CD4-positive, alpha-beta memory T cell (primary cell): ENCODE measurements at regions not wholly inside any gene's neighbourhood (a gene's known extent, or its start where the extent isn't known, plus 50 kb on each side); places are given as distances from the start of the nearest gene placed in this dataset.

Source experiments
- CTCF ChIA-PET: fragments of 350-600 bp; sonication (Branson Sonifier 250); formaldehyde crosslinking; loops from one replicate; lab custom pipeline; 2021; ENCODE audit warnings: inconsistent platforms; ENCODE audit not compliant: partially characterized antibody; lab: Charles Lee
- POLR2A ChIA-PET: fragments of 350-600 bp; sonication (Branson Sonifier 250); formaldehyde crosslinking; loops from one replicate; lab custom pipeline; 2021; ENCODE audit not compliant: partially characterized antibody; lab: Charles Lee
- DNase-seq, 5 donors: peaks; one replicate each; pipeline versions ENCODE4 v3.0.0 to v3.0.0-alpha.2; 2020 to 2022; ENCODE audit warnings: mixed read lengths in 1 of 5
- H3K27ac ChIP-seq: one replicate; pipeline ENCODE4 v1.7.0; 2013; ENCODE audit warnings: low read depth, low read length
- H3K27me3 ChIP-seq: 2 replicates; pipeline ENCODE4 v1.7.0; 2013; ENCODE audit warnings: mild to moderate bottlenecking, low read length, moderate library complexity; ENCODE audit not compliant: insufficient read depth
- H3K36me3 ChIP-seq: 2 replicates; pipeline ENCODE4 v1.7.0; 2013; ENCODE audit warnings: mild to moderate bottlenecking, low read length, moderate library complexity; ENCODE audit not compliant: insufficient read depth
- H3K4me1 ChIP-seq: 2 replicates; pipeline ENCODE4 v1.7.0; 2013; ENCODE audit warnings: mild to moderate bottlenecking, low read length, moderate library complexity; ENCODE audit not compliant: insufficient read depth
- H3K4me3 ChIP-seq, 2 donors: one replicate each; pipeline ENCODE4 v1.7.0; 2013; ENCODE audit warnings: low read length in 2 of 2, mild to moderate bottlenecking in 1 of 2
- H3K9me3 ChIP-seq, 2 donors: one replicate each; pipeline ENCODE4 v1.7.0; 2013; ENCODE audit warnings: low read length in 2 of 2, control low read depth in 1 of 2; ENCODE audit not compliant: control insufficient read depth in 1 of 2
- H3K27ac Mint-ChIP-seq, 7 donors: one replicate each; pipeline ENCODE4 v1.8.0; 2020 to 2021; ENCODE audit warnings: mixed read lengths in 7 of 7, mild to moderate bottlenecking in 6 of 7, inconsistent platforms in 3 of 7, moderate library complexity in 3 of 7
- H3K27me3 Mint-ChIP-seq, 2 donors: one replicate each; pipeline ENCODE4 v1.8.0; 2020 to 2021; ENCODE audit warnings: mixed read lengths in 2 of 2
- H3K36me3 Mint-ChIP-seq, 2 donors: one replicate each; pipeline ENCODE4 v1.8.0; 2020 to 2021; ENCODE audit warnings: mixed read lengths in 2 of 2, inconsistent platforms in 1 of 2, mild to moderate bottlenecking in 1 of 2
- H3K4me1 Mint-ChIP-seq, 4 donors: one replicate each; pipeline ENCODE4 v1.8.0; 2020 to 2021; ENCODE audit warnings: mixed read lengths in 4 of 4, mild to moderate bottlenecking in 1 of 4
- H3K4me3 Mint-ChIP-seq, 8 donors: one replicate each; pipeline ENCODE4 v1.8.0; 2020 to 2021; ENCODE audit warnings: mixed read lengths in 8 of 8, mild to moderate bottlenecking in 7 of 8, moderate library complexity in 6 of 8, inconsistent platforms in 3 of 8
- H3K9me3 Mint-ChIP-seq, 8 donors: one replicate each; pipeline ENCODE4 v1.8.0; 2020 to 2021; ENCODE audit warnings: mixed read lengths in 8 of 8, mild to moderate bottlenecking in 5 of 8, inconsistent platforms in 3 of 8, moderate library complexity in 1 of 8
- intact Hi-C: fragments of 100-400 bp; cut with micrococcal nuclease; formaldehyde crosslinking; loops from one replicate; pipeline ENCODE4 v1.15.1; 2023

GRCh38 chr9:73042155-73042554, 89.3 kb upstream of the ALDH1A1 start:
- Mint-ChIP-seq H3K36me3 (no peaks in the 10 kb centered on the region), H3K27ac (no peak overlapping the region), H3K9me3 (no peaks in the 10 kb centered on the region), H3K4me3 (no peak overlapping the region), H3K27me3 (peaks cover 6 to 18% of the 10 kb centered on the region in 2 donors), H3K4me1 (no peaks in the 10 kb centered on the region)
- no peak for DNase-seq
- Histone ChIP-seq H3K27me3 (no peaks in the 10 kb centered on the region), H3K36me3 (no peaks in the 10 kb centered on the region), H3K4me1 (no peaks in the 10 kb centered on the region), H3K4me3 (no peak overlapping the region), H3K9me3 (no peaks in the 10 kb centered on the region), H3K27ac (no peak overlapping the region)
- POLR2A ChIA-PET = no interaction called here
- CTCF ChIA-PET = no interaction called here
- intact Hi-C loops = no loop called here

GRCh38 chr9:73039271-73040263, 86.7 kb upstream of the ALDH1A1 start:
- no peak overlapping the region for H3K27ac Mint-ChIP-seq
- Histone ChIP-seq H3K4me1 (no peaks in the 10 kb centered on the region), H3K9me3 (no peaks in the 10 kb centered on the region), H3K27me3 (no peaks in the 10 kb centered on the region), H3K36me3 (no peaks in the 10 kb centered on the region), H3K27ac (no peak overlapping the region), H3K4me3 (no peak overlapping the region)
- no peaks in the 10 kb centered on the region for H3K4me1 Mint-ChIP-seq
- intact Hi-C loops = no loop called here
- no peaks in the 10 kb centered on the region for H3K36me3 Mint-ChIP-seq
- ChIA-PET POLR2A (no interaction called here), CTCF (interaction anchor here (0.8 kb wide), 1 partner anchor 17 kb away, joined by 3 read pairs; no protein-coding TSS in a partner anchor)
- H3K4me3 Mint-ChIP-seq = no peak overlapping the region
- H3K27me3 Mint-ChIP-seq = peaks cover 12 to 13% of the 10 kb centered on the region in 2 donors
- no peaks in the 10 kb centered on the region for H3K9me3 Mint-ChIP-seq
- no peak for DNase-seq

GRCh38 chr9:73038613-73039012, 85.8 kb upstream of the ALDH1A1 start:
- Mint-ChIP-seq H3K4me1 (no peaks in the 10 kb centered on the region), H3K36me3 (no peaks in the 10 kb centered on the region), H3K27ac (no peak overlapping the region), H3K9me3 (no peaks in the 10 kb centered on the region), H3K4me3 (no peak overlapping the region), H3K27me3 (peaks cover 10 to 13% of the 10 kb centered on the region in 2 donors)
- no peak for DNase-seq
- H3K27ac ChIP-seq = no peak overlapping the region
- POLR2A ChIA-PET = no interaction called here
- H3K27me3 ChIP-seq = no peaks in the 10 kb centered on the region
- H3K36me3 ChIP-seq = no peaks in the 10 kb centered on the region
- H3K4me3 ChIP-seq = no peak overlapping the region
- CTCF ChIA-PET = no interaction called here
- intact Hi-C loops = no loop called here
- H3K4me1 ChIP-seq = no peaks in the 10 kb centered on the region
- no peaks in the 10 kb centered on the region for H3K9me3 ChIP-seq

GRCh38 chr9:73038089-73038509, 85.2 kb upstream of the ALDH1A1 start:
- H3K9me3 Mint-ChIP-seq = no peaks in the 10 kb centered on the region
- Histone ChIP-seq H3K27me3 (no peaks in the 10 kb centered on the region), H3K27ac (no peak overlapping the region), H3K36me3 (no peaks in the 10 kb centered on the region), H3K4me3 (no peak overlapping the region), H3K9me3 (no peaks in the 10 kb centered on the region), H3K4me1 (no peaks in the 10 kb centered on the region)
- H3K27me3 Mint-ChIP-seq = peaks cover 12 to 13% of the 10 kb centered on the region in 2 donors
- no peaks in the 10 kb centered on the region for H3K4me1 Mint-ChIP-seq
- ChIA-PET CTCF (no interaction called here), POLR2A (no interaction called here)
- no peak overlapping the region for H3K4me3 Mint-ChIP-seq
- no peaks in the 10 kb centered on the region for H3K36me3 Mint-ChIP-seq
- no peak for DNase-seq
- H3K27ac Mint-ChIP-seq = no peak overlapping the region
- intact Hi-C loops = no loop called here

GRCh38 chr9:73037613-73038012, 84.8 kb upstream of the ALDH1A1 start:
- ChIA-PET CTCF (interaction anchor here (4.2 kb wide), 1 partner anchor 15 kb away, joined by 16 read pairs; no protein-coding TSS in a partner anchor), POLR2A (no interaction called here)
- Histone ChIP-seq H3K4me3 (no peak overlapping the region), H3K36me3 (no peaks in the 10 kb centered on the region), H3K27me3 (no peaks in the 10 kb centered on the region), H3K27ac (no peak overlapping the region), H3K9me3 (no peaks in the 10 kb centered on the region), H3K4me1 (no peaks in the 10 kb centered on the region)
- no peak for DNase-seq
- Mint-ChIP-seq H3K9me3 (no peaks in the 10 kb centered on the region), H3K27ac (no peak overlapping the region), H3K36me3 (no peaks in the 10 kb centered on the region), H3K4me3 (no peak overlapping the region), H3K4me1 (no peaks in the 10 kb centered on the region), H3K27me3 (peaks cover 11 to 14% of the 10 kb centered on the region in 2 donors)
- intact Hi-C loops = no loop called here

GRCh38 chr9:73034962-73035361, 82.1 kb upstream of the ALDH1A1 start:
- H3K27me3 Mint-ChIP-seq = peaks cover 10 to 14% of the 10 kb centered on the region in 2 donors

GRCh38 chr9:73031350-73031749, 78.5 kb upstream of the ALDH1A1 start:
- POLR2A ChIA-PET = no interaction called here
- Mint-ChIP-seq H3K4me1 (no peaks in the 10 kb centered on the region), H3K9me3 (no peaks in the 10 kb centered on the region), H3K4me3 (no peak overlapping the region), H3K27me3 (peaks cover 8 to 10% of the 10 kb centered on the region in 2 donors), H3K36me3 (no peaks in the 10 kb centered on the region), H3K27ac (no peak overlapping the region)
- DNase-seq = no peak
- Histone ChIP-seq H3K4me1 (no peaks in the 10 kb centered on the region), H3K27ac (no peak overlapping the region), H3K4me3 (no peak overlapping the region), H3K36me3 (no peaks in the 10 kb centered on the region), H3K27me3 (no peaks in the 10 kb centered on the region), H3K9me3 (no peaks in the 10 kb centered on the region)
- intact Hi-C loops = no loop called here
- CTCF ChIA-PET = interaction anchor here (0.8 kb wide), 1 partner anchor 9 kb away, joined by 3 read pairs; no protein-coding TSS in a partner anchor

More at GRCh38 chr9:73034962-73035361, 82.1 kb upstream of the ALDH1A1 start:
- no peaks in the 10 kb centered on the region for H3K36me3 Mint-ChIP-seq
- intact Hi-C loops = no loop called here
- H3K9me3 ChIP-seq = no peaks in the 10 kb centered on the region
- no peak overlapping the region for H3K27ac ChIP-seq
- no peaks in the 10 kb centered on the region for H3K4me1 ChIP-seq
- H3K4me3 ChIP-seq = no peak overlapping the region
- ChIA-PET POLR2A (no interaction called here), CTCF (interaction anchor here (4.2 kb wide), 1 partner anchor 13 kb away, joined by 16 read pairs; no protein-coding TSS in a partner anchor)
- no peaks in the 10 kb centered on the region for H3K36me3 ChIP-seq
- DNase-seq = no peak
- no peaks in the 10 kb centered on the region for H3K9me3 Mint-ChIP-seq
- H3K4me3 Mint-ChIP-seq = no peak overlapping the region
- H3K27me3 ChIP-seq = no peaks in the 10 kb centered on the region
- no peak overlapping the region for H3K27ac Mint-ChIP-seq
- no peaks in the 10 kb centered on the region for H3K4me1 Mint-ChIP-seq
